NCI-H1436 treated with DMSO at 0.1 percent for 48 hours (cell line): ENCODE measurements at regions not wholly inside any gene's neighbourhood (a gene's known extent, or its start where the extent isn't known, plus 50 kb on each side); places are given as distances from the start of the nearest gene placed in this dataset.
"Not testable (repeated sequence)": the region's sequence is repeated elsewhere in the genome, so short reads cannot be mapped to it uniquely, and the experiment has no call there.

Experiments used
- DNase-seq: peaks from one replicate; lab custom pipeline; 2025; lab: John Stamatoyannopoulos, UW

DNA sequence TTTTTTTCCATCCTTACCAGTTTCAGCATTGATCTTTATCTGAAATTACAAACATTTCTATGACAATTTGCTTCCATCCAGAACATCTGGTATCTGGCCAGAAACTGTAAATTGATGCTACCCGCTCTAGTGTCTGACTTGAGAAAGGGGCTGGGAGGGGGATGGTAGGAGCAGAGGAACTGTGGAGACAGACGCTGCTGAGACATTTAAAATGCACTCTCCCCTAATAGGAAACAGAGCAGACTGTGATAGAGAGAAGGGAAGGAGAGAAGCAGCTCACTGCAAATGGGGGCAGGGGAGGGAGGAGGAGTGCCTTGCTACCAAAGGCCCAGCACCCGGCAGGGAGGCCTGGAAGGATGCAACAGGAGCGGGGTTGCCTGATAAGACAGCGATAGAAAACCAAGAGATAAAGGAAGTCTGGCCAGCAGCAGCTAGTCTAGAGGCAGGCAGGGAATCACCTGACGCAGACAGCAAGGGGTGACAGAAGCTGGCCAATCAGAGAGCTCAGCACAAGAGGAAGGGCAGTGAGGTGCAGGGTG lies 195.5 kb upstream of the NFIA start:
- DNase-seq = no peak

DNA sequence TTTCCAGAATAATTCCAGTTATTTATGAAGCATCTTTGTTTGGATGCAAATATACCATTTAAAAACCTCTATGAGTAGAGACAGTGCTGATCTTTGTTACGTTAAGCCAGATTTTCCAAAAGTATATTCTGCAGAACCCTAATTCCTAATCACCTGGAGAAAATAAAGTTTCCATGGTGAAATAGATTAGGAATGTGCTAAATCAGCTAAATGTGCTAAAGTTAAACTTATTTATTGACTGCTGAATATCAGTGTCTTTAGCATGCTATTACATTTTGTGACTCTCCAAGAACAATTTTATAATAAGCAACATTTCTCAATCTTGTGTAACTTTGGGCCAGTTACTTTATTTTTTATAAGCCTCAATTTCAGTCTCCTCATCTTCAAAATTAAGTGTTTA lies 196.3 kb upstream of the NFIA start:
- no peak for DNase-seq

DNA sequence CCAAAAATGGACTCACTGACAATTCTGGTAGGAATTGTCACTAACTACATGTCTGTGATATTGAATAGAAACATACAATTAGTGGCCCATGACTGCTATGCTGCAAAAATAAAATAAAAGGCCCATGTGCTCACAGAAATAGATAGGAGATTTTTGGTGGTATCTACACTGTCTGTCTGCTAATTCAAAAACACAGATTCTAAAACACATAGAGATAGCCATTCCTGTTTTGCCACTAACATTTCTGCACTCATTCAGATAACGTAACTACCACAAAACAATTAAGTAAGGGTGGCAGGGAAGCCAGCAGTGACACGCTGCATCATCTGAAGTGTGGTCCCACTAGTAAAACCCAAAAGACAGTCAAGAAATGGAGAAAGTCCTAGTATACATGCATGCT lies 202.2 kb upstream of the NFIA start:
- no peak for DNase-seq

DNA sequence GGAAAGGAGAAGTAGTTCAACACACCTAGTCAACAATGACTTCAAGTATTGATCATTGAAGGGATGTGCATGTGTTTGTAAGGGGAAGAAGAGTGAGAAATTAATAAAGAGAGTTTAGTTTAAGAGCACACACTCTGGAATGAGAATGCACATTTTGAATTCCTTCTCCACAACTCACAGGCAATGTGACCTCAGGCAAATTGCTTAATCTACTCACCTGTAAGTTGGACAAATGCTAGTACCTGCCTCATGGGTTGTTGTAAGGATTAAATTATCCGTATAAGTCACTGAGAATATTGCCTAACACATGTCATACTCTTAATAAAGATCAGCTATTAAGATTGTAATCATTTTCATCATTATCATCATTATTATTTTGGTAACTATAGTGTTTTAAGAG lies 204.0 kb upstream of the NFIA start:
- no peak for DNase-seq

DNA sequence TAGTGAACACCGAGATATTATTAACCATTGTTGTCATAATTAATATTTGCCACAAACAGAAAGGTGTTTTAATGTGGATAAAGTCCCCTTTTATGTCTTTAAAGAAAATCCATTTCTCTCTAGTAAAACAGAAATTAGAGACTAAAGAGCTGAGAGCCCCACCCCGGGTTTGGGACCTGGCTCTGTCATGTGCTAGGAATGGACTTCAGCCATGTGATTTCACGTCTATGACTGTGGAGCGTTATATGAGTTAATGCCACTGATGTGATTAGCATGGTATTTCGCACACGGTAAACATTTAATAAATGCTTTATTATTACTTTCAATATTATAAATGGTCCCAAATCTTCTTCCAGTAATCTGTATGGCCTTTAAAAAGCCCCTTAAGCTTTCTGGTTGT lies 205.0 kb upstream of the NFIA start:
- no peak for DNase-seq

DNA sequence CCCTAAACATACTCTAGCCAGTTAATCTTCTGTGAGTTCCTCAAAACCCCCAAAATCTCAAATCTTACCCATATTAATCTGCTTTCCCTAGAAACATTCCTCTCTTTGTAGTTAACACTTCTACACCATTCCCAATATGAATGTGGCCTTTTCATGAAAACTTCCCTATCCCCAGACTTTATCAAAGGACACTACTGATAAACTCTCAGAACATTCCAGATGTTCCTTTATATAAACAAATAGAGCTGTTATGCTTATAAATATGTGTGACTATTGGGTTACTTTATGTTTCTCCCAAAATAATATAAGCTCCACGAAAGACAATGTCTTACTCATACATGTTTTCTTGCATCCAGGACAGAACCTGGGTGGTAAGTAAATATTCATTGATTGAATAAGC lies 205.4 kb upstream of the NFIA start:
- no peak for DNase-seq

DNA sequence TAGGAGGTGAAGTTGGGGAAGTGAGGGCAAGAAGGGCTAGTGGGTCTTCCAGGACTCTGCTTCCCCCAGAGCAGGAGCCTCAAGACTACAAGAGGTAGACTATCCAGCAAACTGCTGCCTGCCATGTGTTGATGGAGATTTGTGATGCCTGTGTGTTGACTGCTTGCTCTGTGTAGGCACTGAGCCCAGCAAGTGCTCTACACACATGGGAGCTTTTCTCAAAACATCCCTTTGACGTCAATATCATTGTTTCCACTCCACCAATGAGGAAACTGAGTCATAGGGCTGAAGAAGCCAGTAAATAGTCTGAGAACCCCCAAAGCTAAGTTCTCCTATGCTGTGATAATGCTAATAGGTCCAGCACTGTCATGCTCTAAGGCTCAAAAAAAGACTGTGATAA lies 207.2 kb upstream of the NFIA start:
- DNase-seq = no peak

DNA sequence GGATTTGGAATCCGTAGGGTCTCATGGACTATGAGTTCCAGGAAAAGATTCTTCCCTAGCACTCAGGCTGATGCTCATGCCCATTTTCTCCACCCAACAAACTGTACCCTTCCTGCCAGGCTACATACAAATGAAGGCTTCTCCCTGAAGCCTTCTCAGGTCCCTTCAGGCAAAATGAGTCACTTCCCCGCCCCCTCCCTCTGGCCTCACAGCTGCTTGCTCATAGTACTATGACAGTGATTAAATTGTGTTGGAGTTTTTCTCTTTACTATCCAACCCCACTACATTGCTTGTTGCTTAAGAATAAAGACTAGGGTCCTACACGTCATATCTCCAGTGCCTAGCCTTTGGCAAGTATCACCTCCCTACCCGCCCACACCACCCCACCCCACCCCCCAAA lies 207.6 kb upstream of the NFIA start:
- DNase-seq = no peak

DNA sequence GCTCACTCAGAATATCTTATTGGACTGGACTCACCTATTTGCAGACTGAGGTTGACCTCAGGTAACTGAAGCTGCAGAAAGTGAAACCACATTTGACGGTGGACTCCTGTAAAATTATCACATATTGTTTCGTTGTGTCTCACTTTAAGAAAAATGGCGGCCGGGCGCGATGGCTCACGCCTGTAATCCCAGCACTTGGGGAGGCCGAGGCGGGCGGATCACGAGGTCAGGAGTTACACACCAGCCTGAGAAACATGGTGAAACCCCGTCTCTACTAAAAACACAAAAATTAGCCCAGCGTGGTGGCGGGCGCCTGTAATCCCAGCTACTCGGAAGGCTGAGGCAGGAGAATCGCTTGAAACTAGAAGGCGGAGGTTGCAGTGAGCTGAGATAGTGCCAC lies 209.0 kb upstream of the NFIA start:
- DNase-seq = not testable (repeated sequence)

DNA sequence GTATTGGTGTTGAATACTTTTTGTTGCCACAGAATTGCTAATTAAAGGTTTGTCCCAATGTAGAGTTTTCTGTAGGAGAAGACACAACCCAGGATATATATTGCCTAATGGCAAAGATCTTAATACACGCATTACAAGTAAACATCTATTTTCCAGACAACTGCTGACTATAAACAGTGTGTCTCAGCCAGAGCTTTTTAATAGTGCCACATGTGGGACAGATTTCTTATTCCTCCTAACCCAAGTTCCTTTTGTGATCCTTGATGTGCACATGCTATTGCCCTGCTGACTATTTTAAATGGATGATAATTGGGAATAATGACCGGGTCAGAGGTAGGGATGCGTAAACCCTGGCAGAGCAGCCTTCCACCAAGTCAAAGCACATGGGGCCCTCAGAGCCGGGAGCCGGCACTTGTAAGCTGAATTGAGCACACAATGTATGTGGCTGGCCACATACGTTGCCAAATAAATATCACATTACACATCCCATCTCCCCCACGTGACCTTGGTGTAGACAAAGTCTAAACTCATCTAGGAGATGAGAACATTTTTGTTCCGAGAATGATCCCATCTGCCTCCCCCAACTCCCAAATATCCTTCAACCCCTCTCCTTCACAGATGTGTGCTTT lies 209.8 kb upstream of the NFIA start:
- DNase-seq = no peak

DNA sequence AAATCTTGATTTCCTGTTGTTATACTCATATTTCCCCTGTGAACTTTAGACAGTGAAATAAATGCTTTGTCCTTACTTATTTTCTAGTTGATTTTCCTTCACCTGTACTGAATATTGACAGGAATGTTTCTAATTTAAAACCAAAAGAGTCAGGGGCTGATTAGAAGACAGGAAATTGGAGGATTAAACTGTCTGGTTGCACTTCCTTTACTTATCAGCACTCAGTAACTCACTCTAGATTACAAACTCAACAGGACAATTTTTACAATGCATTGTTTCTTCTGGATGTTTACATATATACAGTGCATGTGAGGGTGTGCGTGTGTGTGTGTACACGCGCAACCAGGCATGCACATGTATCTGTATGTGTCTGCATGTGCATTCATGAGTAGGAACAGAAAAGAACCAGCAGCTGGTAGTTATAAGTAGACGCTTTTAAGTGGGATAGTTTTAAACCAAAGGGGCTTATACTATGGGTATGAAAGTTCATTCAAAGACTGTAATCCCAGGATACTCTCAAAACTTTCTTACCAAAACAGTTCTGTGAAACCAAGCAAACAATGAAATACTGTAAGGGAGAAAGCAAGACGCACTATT lies 212.0 kb upstream of the NFIA start:
- no peak for DNase-seq

DNA sequence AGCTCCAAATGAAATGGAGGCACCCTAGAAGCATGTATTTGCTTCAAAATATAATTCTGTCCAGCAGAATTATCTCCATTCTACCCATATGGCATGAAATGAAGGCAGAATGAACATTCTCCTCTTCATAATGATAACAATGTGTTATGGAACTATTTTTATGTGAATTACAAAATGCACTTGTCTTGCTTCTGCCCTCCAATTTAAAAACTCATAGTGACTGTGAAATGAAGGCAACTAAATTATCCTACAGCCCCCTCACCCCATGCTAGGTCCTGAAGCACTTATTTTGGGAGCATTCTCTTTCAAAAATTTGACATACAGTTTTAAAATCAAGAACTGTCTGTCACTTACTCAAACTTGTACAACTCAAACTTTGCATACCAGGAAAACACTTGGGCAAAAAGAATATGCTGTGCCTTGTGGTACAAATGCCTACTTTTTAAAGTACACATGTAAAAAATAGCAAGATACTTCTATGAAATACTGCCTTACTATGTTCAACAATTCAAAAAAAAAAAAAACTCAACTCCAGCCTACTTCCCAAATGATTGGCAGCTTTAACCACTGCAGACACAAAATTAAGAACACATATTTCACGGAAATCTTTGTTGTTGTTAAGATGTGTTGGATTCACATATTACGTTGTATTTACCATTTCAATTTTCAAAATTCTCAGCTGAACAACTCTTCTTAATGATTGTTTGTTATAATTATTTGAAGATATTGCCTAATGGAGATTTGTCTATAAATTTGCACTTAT lies 213.3 kb upstream of the NFIA start:
- no peak for DNase-seq

DNA sequence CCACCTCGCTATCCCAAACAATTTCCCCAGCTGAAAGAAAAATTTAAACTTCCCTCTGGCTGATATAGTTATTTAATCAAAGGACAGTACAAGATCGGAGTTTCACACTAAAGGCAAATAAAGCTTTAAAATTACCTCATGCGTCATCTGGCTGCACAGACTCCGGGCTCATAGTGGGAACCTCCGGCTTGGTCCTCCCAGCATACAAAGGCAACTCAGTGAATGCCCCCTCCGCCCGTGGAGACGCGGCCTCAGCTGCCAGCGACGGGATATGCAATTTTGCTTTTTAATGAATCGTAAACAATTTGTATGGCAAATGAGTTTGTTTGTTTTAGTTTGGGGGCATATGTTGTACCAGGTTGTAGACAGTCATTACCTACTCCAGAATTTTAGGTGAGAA lies 214.6 kb upstream of the NFIA start:
- DNase-seq = no peak

DNA sequence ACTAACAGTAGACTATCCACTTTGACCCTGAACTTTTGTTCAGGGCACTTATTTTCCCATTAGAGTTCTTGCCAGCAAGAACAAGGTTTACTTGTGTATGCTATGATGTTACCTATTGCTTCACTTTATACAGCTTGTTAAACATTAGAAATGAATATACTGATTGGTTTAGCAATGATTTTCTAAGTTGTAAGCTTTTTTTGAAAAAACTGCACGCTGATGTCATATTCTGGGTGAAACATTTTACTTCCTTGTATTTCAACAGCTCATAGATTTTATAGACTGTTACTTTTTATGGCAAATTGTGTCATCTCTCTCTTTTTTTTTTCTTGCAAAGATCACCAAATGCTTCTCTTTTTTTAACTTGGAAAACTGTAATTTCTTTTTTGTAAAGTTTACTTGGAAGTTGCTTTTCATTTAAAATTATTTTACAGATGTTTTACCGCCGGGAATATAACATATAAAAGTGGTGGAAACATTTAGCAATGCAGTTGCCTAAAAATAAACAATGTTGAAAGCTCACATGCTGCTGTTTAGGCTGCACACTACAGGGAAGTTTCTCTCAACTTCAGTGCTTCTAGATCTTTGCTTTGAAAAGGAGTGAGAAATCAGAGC lies 215.3 kb upstream of the NFIA start:
- no peak for DNase-seq

DNA sequence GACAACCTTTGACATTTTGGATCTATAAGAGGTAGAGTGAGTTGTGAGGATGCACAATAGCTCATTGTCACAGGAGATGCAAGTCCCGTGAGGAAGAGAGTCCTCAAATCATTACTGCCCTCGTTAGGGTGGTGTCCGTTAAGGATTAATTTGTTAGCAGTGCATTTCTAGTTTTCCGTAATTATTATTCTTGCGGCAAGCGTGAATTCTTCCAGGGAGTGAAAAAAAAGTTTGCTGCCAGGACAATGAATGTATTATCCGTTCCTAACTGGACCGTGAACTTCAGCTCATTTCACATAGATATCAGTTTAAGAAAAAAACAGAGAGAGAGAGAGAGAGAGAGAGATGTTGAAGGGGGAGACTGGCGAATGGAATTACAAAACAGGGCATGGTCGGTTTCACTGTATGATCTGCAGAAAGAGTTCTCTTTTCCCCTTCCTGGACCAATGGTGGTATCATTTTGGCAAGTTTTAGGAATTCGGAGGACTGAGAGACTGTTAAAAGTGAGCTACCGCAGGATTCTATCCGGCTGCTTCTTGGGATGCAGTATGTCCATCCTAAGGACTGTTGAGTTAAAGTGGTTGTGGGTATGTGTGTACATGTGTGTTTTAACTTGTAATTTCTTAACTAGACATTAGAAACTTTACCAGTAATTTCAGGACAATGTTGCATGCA lies 216.0 kb upstream of the NFIA start:
- no peak for DNase-seq

DNA sequence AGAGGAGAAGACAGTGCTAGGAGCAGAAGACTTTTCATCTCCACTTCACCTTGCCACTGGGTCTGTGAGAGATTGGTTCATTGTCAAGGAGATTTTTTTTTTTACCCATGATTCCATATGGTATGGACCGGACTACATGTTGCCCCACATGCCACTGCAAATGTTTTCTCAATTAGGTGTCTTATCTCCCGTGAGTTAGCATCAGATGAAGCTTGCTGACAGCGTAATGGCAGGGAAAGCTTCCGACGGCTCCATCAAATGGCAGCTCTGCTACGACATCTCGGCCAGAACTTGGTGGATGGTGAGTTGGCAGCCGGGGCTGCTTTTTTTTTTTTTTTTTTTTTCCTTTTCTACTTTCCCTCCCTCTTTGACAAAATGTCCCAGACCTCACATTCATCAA lies 217.2 kb upstream of the NFIA start:
- DNase-seq = no peak

DNA sequence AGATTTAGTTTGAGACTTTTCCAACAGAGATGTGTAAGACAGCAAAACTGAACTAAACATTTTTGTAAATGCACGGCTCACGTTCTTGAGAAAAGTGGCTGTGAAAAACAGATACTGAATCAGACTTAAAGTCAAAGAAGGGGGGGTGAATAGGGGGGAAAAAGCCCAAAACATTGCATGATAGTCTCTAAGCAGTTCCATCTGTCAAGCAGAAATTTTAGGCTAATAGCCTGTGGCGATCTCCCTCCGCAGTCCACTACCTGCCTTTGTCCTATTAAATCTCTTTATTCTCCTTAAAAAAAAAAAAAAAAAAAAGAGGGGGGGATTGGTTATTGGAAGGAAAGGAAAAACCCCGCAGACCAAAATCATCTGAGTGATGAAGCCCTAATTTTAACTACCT lies 217.6 kb upstream of the NFIA start:
- no peak for DNase-seq

DNA sequence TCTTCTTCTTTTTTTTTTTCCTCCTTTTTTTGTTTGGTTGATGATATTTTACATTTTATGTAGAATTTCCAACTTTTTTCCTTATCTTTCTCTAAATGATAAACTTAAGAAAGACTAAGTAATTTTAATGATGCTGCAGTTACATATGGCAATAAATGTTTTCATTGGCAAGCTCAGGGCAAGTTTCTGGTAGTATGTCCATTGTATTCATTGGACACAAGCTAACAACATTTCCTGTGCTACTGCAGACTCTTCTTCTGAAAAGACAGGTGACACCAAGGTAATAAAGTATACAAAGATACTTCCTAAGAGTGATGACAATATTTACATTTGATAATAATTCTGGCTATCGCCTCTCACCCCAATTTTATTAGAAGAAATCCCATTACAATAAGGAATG lies 219.2 kb upstream of the NFIA start:
- no peak for DNase-seq

DNA sequence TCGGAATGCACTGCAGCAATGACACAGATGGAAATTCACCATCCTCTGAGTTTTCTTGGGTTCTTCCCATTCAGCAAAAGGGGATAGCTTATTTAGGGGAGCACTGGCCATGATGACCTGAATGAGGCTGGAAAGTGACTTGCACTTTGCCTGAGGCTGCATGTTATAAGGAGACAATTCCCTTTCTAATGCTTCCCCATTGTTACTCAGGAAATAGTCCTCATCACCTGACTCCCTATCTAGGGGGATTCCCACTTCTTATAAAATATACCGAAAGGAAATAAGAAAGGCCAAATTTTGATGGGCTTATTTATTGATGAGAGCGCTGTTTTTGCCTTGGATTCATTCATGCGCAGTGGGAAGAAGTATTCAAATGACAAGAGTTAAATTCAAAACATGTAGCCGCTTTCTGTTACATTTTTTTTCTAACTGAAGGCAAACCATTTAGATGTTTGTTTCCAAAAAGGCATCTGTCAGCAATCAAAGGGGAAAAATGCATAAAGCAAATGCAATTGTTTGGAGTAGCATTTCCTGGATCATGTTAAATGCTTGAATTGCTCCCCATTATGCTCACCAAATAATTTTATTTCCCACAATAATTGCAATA lies 220.3 kb upstream of the NFIA start:
- DNase-seq = no peak

DNA sequence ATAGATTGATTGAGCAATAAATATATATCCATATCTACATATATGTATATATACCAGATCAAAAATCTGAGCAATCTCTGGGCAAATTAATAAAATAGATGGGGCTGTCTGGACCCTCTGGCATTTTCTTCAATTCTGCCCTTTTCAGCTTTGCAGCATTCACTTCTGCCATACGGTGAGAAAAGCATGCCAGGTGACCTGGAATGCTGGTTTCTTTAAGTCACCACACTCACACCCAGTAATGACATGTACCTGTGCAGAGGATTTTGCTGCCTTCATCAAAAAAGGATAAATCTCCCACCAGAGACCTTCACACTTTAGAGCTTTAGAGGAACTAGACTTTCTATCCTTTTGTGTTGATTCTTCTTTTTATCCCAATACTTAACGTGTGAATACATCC lies 223.2 kb upstream of the NFIA start:
- DNase-seq = no peak

DNA sequence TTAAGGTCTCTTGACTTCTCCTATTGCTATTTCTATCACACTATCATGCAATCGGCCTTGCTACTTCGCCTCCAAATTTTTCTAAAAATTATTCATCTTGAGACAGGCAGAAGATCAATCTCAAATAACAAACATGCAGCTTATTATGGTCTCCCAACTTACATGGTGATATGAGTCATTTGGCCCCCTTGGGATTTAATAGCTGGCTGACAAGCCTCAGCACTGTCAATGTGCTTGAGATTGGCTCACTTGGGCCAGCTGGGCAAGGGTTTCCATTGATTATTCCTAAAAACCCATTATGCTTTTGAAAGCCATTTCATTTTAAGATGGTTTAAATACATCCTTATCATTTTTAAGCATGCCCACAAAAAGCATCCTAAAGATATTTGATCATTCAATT lies 224.5 kb upstream of the NFIA start:
- no peak for DNase-seq

DNA sequence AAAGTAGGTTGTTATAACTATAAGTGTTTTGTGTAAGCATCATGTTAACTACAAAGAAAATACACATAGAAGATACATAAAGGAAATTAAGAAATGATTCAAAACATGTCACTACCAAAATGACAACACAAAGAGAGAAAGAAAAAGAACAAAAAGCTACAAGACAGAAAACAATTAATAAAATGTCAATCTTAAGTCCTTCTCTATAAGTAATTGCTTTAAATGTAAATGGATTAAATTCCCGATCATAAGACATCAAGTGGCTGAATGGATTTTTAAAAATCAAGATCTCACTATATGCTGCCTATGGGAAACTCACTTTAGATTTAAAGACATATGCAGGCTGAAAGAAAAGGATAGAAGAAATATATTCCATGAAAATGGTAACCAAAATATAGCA lies 232.3 kb upstream of the NFIA start:
- DNase-seq = no peak
